GM06990 (cell line): ENCODE measurements at regions not wholly inside any gene's neighbourhood (a gene's known extent, or its start where the extent isn't known, plus 50 kb on each side); places are given as distances from the start of the nearest gene placed in this dataset.

Experiments used
- DNase-seq: peaks from one replicate; pipeline ENCODE4 v3.0.0-alpha.2; 2011; ENCODE audit not compliant: insufficient read length; ENCODE audit errors: extremely low read depth
- H3K27me3 ChIP-seq: replicated peaks from 2 replicates; pipeline ENCODE4 v1.6.0; 2011; ENCODE audit warnings: low read length; ENCODE audit not compliant: control insufficient read depth, insufficient read depth
- H3K36me3 ChIP-seq: 2 replicates; pipeline ENCODE4 v1.5.1; 2011; ENCODE audit warnings: low read length; ENCODE audit not compliant: control insufficient read depth, insufficient read depth
- H3K4me3 ChIP-seq: replicated peaks from 2 replicates; pipeline ENCODE4 v1.5.1; 2011; ENCODE audit warnings: low read depth, mild to moderate bottlenecking, control low read depth, low read length
- TF ChIP-seq, protein P1 (sequence below): IDR thresholded peaks from 2 replicates; pipeline ENCODE4 v1.5.1; 2011; ENCODE audit warnings: low read length, control low read depth, mild to moderate bottlenecking, inconsistent platforms; ENCODE audit not compliant: insufficient read depth, poor library complexity, severe bottlenecking

DNA sequence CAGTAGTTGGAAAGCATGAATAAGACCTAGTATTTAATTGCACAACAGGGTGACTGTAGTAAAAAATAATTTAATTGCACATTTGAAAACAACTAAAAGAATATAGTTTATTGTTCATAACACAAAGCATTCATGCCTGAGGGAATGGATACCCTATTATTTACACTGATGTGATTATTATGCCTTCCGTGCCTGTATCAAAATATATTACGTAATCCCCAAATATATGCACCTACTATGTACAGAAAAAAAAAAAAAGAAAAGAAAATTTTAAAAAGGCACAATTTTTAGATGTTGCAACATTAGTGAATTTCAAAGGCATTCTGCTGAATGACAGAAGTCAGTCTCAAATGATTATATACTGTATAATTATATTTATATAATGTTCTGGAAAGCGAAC lies 647.2 kb upstream of the BCHE start:
- DNase-seq: no peak
- TF ChIP-seq, protein P1, sequence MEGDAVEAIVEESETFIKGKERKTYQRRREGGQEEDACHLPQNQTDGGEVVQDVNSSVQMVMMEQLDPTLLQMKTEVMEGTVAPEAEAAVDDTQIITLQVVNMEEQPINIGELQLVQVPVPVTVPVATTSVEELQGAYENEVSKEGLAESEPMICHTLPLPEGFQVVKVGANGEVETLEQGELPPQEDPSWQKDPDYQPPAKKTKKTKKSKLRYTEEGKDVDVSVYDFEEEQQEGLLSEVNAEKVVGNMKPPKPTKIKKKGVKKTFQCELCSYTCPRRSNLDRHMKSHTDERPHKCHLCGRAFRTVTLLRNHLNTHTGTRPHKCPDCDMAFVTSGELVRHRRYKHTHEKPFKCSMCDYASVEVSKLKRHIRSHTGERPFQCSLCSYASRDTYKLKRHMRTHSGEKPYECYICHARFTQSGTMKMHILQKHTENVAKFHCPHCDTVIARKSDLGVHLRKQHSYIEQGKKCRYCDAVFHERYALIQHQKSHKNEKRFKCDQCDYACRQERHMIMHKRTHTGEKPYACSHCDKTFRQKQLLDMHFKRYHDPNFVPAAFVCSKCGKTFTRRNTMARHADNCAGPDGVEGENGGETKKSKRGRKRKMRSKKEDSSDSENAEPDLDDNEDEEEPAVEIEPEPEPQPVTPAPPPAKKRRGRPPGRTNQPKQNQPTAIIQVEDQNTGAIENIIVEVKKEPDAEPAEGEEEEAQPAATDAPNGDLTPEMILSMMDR: no peak

DNA sequence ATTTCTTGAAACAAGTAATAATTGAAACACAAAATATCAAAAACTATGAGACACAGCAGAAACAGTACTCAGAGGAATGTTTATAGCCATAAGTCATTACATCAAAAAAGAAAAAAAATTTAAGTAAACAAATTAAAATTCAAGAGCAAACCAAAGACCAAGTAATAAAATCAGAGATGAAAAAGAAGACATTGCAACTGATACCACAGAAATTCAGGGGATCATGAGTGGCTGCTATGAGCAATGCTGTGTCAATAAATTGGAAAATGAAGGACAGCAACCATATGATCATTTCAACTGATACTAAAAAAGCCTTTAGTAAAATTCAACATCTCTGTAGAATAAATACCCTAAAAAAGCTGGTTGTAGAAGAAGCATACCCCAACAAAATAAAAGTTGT lies 644.1 kb upstream of the BCHE start:
- Histone ChIP-seq H3K27me3 (no peaks in the 10 kb centered on the region), H3K4me3 (no peak overlapping the region), H3K36me3 (no peaks in the 10 kb centered on the region)
- TF ChIP-seq, protein P1: no peak
- no peak for DNase-seq

More for the DNA sequence above, 647.2 kb upstream of the BCHE start:
- H3K36me3 ChIP-seq: no peaks in the 10 kb centered on the region
- H3K27me3 ChIP-seq: no peaks in the 10 kb centered on the region
- H3K4me3 ChIP-seq: no peak overlapping the region

DNA sequence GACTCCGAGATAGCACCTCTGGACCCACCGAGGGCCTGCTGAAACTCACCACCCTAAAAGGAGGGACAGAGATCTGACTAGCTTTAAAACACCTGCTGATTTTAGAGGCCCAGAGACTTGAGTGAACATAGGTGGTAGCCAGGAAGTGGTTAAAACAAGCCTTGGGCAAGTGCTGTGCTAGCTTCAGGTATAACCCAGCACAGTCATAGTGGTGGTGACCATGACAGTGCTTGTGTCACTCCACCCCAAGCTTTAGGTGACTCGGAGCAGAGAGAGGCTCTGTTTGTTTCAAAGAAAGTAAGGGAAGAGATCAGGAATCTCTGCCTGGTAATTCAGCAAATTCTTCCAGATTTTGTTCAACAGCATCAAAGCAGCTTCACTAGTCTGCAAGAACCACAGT lies 641.1 kb upstream of the BCHE start:
- no peak for DNase-seq
- H3K4me3 ChIP-seq: no peak overlapping the region
- no peaks in the 10 kb centered on the region for H3K36me3 ChIP-seq
- TF ChIP-seq, protein P1: no peak
- no peaks in the 10 kb centered on the region for H3K27me3 ChIP-seq

DNA sequence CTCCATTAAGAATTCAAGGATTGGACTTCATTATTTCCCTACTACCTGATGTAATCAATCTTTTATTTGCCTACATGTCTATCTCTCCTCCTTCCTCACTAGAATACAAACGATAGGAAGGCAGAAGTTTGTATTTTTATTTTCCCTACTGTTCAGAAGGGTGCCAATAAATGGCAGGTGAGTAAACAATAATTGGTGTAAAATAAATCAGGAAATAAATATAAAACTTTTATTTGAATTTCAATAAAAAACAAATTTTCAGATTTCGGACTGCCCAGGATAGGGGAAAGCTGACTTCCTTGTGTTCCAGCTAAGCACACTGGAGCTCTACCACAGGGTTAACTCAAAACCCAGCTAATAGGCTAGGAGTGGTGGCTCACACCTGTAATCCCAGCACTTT lies 636.3 kb upstream of the BCHE start:
- no peaks in the 10 kb centered on the region for H3K36me3 ChIP-seq
- H3K27me3 ChIP-seq: no peaks in the 10 kb centered on the region
- TF ChIP-seq, protein P1: no peak
- no peak overlapping the region for H3K4me3 ChIP-seq
- no peak for DNase-seq

DNA sequence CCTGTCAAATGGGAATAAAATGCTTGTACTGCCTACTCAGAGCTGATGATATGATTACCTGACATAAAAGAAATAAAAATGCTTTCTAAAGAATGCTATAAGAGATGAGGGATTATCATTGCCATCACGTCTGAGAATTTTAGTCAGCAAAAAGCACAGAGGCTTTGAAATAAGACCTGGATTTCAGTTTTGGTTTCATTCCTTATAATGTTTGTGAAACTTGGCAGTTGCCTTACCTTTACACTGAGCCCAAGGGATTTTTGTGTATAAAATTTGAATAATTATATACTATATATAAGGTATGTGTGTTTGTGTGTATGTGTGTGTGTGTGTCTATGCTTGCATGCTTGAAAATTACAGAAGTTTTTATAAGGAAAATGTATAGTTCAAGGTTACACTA lies 634.8 kb upstream of the BCHE start:
- H3K4me3 ChIP-seq: no peak overlapping the region

More for the DNA sequence above, 634.8 kb upstream of the BCHE start:
- no peak for DNase-seq
- TF ChIP-seq, protein P1: no peak
- Histone ChIP-seq H3K27me3 (no peaks in the 10 kb centered on the region), H3K36me3 (no peaks in the 10 kb centered on the region)
